Hematopoietic multipotent progenitor cell treated with erythropoietin and hydrocortisone succinate and interleukin-3 and kit ligand, for 6 days (in vitro differentiated cells): ENCODE measurements at regions not wholly inside any gene's neighbourhood (a gene's known extent, or its start where the extent isn't known, plus 50 kb on each side); places are given as distances from the start of the nearest gene placed in this dataset.

ENCODE experiments used
- DNase-seq: peaks from one replicate; pipeline ENCODE4 v3.0.0-alpha.2; 2015

DNA sequence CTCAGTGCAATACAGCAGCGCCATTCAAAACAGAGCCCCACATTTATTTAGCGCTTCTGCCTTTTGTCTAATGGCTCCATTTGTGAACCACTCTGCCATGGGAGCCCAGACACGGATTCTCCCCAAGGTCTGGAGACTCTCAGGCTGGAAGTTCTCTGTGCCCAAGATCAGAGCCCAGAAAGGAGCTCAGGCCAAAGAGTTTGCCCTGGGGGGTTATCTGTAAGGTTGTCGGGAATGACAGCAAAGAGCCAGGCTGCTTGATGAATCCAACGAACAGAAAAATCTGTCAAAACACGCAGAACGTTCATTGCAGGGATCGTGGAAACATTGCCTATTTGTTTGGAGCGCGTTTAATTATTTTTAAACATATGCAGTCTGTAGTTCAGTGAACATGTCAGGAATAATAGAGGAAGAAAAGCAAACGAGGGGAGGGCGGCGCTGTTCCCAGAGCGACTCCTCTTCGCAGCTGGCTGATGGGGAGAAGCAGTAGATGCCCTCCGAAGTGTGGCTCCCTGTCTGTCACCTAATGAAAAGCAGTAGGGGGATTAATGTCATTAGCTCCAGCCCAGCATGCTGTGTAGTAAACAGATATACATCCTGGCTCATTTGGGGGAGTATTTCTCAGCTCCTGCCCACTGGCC lies 464.9 kb upstream of the MPDZ start:
- DNase-seq, result no peak

DNA sequence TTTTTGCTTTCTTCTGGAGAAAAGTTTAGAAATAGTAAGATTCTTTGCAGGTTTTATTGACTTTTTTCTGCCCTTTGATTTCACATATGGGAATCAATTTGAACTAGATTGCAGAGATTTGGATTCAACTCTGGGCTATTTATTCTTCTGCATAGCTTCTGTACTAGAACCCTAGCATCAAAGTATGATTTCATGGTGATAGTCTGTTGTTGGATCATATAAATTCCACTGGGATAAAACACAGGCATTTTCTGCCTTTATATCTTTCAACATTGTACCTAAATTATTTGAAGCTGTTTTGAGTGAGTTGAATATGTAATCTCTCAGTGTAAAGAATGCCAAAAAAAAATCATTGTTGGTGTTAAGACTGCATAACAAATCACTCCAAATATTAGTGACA lies 458.4 kb upstream of the MPDZ start:
- no peak for DNase-seq

DNA sequence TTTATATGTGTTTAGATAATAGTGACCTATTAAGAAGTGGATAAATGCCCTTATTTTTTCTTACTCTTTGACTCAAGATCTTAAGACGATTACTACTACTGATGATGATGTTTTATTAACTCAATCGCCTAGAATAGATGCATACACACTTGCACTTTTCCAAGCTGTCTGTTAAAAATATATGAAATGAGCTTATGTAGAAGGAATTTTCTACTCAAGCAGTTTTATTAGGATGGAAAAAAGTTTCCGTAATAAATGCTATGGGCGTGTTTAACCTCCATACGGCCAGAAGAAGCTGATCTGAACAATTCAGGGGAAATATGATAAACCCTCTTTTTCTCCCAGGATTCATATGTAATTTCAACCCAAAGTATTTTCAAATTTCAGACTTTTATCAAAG lies 455.7 kb upstream of the MPDZ start:
- no peak for DNase-seq

DNA sequence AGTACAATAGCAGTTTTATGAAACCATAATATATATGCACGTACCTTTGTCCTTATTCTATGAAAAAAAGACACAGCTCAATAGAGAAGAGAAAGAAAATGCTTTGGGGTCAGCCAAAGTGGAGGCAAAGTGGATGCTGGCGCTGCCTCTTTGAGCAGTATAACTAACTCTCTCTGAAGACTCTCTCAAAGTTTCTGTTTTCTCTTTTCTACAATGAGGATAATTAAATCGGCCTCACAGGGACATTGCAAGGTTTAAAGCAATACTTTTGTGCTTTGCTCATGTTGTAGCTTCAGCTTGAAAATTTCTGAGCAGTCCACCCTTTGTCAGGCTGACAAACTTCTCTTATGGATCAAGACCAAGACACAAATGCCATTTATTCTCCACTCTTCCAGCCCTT lies 455.1 kb upstream of the MPDZ start:
- no peak for DNase-seq

DNA sequence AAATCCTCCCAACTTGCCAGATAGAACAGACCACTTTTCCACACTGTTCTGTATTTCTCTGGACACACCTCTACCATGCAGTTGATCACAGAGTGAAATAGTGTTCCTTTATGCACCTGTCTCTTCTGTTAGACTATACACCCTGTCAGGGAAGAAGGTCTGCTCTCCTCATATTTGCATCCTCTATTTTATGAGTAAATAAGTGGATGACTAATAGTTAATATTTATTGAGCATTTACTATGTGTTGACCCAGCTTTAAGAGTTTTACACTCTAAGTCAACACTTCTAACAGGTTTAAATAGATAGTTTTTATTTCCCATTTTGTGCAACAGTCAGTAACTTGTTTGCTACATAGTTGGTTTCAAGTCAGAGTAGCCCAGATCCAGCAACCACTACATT lies 452.8 kb upstream of the MPDZ start:
- DNase-seq, result no peak

DNA sequence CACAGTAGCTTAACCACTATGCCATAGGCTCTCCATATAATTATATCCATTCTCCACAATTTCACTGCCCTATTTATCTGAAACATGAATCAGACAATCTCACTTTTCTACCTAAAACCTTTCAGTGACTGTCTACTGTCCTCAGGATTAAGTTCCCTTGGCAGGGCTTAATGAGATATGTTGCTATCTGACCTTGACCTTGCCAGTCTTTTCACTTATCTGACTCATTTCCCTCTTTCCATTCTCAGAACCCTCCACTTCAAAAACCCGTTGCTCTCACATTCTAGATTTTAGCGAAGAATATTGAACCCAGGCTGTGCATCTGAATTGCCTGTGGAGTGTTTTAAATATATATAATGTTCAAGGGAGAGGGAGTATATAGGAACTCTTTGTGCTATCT lies 452.1 kb upstream of the MPDZ start:
- no peak for DNase-seq

DNA sequence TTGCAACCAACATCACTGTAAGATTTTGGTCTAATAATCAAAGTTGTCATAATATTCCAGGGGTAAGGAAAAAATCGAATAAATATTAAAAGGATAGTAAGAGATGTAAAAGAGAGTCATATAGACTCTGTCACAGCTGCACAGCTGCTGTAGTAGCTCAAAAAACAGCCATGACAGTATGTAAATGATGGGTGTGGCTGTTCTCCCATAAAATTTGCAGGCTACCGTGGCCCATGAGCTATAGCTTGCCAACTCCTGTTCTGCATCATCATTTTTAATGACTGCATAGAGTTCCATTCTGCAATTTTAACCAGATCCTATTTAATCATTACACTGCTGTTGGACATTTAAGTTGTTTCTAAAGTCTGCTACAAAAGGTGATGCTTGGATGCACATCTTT lies 450.5 kb upstream of the MPDZ start:
- DNase-seq, result no peak

DNA sequence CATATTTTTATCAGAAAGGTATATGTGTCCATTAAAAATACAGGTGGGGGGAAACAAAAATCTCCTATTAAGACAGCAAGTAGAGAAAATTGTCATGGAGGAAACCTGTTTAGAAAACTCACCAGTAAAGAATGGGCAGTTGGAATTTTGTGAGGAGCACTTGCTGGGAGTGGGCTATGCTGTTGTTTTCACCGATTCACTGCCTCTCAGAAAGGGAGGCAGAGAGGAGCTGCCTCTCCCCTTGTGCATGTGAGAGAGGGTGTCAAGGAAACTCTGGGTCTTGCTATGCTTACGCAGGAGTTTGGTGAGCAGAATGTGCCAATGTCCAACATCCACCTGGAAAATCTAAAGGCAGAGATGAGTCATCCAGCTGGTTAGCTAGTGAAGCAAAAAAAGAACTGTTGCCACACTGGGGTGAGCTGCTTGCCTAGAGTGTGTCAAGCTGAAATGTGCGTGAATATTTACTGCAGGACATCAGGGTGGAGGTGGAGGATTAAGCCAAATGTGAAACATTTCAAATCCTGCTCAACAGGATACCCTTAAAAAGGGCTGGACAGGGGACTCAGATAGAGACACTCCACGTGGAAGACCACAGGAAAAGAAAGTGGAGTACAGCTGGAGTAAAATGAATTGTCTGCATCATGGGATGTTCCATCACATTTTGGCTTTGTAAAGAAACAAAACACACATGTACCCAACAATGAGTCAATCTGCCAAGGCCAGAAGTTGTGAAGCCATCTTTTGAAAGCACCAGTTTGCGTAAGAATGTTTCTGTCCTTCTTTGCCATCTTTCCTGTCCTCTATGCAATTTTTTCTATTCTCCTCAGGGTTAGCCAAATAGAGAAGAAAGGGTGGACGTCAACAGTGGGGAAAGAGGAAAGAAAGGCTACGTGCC lies 449.7 kb upstream of the MPDZ start:
- no peak for DNase-seq

DNA sequence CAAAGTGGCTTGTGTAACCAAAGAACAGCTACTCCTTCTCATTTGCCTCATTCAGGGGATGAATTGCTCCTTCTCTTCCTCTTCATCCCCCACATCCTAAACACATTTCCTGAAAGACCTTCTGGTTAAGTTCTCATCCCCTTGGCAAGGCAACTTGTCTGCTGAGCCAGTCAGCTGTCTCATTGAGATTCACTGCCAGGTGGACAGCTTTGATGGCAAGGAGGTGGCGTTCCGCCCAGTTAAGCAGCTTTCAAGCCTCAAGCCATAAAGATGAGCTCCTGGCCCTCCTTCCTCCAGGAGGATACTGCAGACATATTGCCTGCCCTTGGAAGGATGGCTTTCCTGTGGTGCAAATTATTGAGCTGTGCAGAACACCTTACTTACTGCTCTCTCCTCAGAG lies 448.6 kb upstream of the MPDZ start:
- no peak for DNase-seq

DNA sequence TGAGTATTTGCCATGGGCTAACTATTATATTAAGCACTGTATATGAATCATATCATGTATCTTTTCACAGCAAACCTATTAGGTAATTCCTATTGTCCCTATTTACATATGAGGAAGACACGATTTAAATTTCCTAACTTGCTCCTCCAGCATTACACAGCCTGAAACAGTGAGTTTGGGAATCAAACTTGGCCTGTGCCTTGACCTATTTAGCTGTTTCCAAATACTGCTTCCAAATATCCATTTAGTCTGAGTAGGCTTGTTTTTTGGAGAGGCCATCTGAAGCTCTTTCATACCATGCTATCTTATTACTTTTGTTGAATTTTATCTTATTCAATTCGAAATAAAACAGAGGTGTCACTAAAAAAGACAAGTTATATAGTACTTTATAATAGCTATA lies 447.3 kb upstream of the MPDZ start:
- DNase-seq, result no peak

DNA sequence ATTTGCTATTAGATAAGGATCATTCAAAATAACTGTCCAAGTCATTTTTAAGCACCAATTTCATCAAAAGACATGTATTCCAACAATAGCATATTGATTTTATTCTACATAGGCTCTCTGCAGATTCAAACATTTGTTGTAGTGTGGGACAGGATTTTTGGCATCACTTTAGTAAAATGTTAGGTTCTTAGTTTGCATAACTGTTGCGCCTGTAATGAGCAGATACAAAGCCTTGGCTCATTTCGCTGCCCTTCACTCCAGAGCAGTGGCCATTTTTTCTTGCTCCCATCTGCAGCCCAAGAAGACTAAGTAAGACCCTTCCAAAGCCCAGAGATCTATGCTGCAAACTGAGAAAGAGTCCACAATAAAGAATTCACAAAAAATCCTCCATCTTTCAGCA lies 446.0 kb upstream of the MPDZ start:
- DNase-seq, result no peak

DNA sequence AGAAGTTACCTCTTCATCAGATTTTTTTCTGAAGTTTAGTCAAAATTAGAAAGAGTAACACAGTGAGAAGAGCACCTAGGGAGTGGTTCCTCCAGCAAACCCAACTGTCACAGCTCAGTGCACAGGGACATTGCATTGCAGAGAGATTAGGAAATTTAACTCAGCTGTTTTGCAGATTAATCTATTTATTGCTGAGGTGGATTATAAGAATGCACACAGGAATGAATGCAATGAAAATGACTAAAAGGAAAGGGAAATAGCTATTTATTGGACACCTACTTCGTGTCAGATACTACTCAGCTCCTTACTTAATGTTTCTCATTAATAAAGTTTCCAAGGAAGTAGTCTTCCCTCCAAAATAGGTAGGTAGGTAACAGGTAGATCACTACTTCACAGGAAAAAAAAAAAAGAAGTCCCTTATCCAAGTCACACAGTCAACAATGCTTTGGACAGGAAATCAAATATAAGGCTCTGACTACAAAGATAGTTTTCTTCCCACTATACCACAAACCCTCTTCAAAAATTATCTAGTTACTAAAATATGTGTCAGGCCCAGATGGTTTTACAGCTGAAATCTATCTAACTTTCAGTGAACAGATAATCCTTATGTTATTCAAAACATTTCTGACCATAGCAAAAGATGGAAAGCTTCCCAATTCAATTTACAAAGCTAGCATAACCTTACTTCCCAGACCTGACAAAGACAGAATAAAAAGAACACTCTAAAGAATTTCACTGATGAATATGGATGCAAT lies 442.2 kb upstream of the MPDZ start:
- DNase-seq, result no peak

DNA sequence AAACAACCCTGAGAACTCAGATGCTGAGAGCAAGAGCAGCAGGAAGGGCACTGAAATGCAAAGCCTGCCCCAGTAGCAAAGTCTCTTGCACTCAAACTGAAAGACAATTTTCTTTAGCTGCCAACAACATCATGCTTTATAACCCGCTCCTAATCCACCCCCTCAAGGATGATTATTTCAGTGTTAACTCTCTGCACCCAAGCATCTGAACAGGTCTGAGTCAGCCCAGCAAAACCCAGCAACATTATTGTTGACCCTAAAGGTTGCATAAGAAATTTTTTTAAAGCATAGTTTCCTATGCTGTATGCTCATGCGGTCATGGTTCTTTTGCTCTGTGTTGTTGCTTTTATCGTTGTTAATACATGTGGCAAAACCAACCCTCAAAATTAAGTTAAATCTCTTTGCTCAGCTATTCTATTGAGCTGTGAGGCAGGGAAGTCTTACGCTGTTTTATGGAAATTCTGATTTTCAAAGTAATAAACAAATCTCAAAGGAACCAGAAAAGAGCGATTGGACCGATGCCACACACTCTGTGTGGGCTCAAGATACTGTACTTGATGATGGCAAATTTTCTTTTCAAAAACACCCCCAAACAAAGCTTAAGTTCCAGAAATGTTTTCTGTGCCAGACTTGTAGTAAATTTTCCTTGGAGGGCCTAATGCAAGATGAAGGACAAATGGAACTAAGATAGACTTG lies 440.6 kb upstream of the MPDZ start:
- DNase-seq, result no peak

DNA sequence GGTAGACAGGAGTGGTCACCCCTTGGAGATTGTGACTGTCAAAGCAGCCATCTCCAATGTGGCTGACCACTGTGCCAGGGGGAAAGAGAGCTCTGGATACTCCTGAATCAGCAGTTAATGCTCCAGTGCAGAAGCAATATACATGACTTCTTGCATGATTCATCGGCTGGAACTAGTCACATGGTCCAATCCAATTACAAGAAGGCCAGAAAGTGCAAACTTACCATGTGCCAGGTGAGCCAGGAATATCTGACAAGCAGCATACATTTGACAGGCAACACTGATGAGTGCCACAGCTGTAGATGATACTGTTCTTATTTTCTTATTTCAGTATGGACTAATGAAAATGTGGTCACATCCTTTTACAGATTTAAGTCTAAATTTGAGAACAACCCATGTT lies 440.0 kb upstream of the MPDZ start:
- no peak for DNase-seq

DNA sequence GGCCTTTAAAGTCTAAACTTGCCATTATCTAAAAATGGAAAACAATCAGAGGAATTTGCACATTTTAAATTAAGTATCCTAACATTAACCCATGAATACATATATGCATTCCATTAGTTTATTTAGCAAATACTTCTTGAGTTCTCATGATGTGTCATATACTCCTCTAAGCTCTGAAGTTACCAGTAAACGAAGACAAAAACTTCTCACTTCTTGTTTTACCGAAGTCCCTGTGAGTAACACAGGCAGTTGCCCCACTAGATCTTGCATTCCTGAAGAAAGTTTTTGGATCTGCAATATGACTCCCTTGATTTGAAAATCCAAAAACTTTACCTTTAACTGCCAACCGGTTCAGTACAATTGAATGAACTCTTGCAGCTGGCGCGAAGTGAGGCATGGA lies 439.0 kb upstream of the MPDZ start:
- no peak for DNase-seq

DNA sequence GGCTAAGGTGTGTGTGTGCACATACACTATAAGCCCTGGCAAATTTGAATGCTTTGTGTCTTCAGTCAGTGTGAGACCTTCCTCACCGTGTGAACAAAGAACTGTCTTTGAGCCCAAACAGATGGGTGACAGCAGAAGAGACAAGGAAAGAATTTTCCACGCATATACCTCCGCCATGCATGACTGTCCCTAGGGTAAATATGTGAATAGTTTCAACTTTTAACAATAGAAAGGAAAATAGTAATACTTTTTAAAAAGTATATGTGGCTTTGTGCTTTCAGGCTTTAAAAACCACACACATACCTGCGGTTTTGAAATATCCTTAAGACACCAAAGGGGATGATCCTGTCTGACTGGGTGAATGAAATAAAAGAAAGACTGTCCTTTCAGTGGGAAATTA lies 438.6 kb upstream of the MPDZ start:
- DNase-seq, result no peak

DNA sequence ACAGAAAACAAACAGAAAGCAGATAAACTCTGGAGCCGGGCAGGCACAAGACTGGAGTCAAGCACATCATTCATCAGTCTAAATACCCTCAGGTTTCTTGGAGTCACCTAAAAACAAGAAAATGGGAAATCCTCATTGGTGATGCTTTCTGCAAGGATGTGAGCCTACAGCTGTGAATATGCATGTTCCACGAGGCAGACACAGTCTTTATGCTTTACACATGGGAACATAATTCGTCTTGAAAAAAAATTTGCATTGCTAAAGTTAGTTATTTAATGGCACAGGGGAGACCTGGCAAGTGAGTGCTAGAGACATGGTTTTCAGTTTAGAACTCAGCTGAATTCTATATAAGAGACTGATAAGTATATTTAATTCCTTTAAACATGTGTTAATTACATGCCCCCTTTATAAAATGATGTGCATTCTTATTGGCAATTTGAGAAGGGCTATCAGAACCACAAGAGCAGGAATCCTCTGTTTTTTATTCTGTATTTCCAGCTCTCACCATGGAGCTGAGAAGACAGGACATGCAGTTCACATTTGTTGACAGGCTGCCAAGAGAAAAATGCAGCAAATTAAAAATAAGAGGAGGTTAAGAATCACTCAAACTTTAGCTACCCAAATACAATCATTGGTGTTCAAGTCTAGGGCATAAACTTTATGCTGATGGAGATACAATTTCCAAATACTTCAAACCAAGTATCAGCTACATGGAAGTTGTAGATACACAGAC lies 438.0 kb upstream of the MPDZ start:
- DNase-seq, result no peak

DNA sequence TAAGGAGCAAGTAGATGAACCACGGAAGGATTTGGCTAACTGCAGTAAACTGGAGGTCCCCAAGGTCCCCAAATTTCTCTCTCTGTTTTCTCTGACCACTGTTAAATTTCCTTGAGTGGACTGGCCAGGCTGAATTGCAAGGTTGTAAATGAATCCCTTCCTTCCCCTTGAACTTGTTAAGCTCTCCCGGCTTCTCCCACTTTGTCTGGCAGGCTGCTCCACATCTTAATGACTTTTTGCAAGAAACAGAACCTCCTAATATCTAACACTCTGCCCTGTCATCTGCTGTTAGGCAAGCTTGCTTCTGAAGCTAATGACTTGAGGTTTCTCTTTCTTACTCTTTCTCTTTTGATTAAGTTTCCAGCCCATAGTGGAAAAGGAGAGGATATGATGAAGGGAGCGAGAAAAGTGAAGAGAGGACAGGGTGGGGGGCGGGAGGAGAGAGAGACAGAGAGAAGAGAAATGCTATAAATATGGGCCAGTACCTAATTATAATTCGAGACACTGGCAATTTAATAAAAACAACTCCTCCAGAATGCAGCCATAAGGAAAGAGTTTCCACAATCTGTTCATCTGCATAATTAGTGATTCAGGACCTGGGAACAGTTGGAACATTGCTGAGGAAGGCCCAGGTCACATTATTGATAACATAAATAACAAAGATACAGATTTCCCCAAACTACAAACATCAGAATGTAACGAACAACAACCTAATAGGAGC lies 437.3 kb upstream of the MPDZ start:
- no peak for DNase-seq

DNA sequence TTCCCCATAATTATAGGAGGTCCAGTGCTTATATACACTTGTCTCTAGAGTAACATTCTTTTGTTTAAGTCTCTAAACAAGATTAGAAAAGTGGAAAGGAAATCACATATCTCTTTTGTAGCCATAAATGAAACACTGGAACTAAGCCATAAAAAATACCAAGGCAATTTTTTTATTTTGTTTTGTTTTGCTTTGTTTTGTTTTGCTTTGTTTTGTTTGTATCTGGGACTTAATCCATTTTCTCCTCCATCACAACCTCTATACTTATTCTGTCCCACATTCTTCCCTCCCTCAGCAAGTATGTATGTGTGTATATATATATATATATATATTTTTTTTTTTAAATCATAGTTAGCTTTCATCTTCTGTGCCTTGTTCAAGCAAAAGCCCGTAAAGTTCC lies 436.6 kb upstream of the MPDZ start:
- no peak for DNase-seq

DNA sequence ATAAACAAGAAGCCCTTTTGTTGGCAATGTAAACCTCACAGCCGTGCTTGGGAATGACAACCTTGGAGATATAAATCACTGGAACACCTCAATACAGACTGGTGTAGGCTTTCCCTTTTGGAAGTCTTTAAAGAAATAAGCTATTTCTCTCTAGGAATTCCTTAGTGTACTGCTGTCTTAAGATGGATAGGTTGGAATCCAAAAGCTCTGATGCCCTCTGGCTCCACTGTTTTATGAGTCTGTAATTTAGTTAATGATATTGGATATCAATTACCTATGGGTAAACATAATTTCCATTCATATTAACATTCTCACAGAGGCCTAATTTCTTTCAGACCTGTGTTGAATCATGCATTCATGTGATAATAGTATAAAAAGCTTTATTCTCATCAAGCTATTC lies 435.9 kb upstream of the MPDZ start:
- no peak for DNase-seq

DNA sequence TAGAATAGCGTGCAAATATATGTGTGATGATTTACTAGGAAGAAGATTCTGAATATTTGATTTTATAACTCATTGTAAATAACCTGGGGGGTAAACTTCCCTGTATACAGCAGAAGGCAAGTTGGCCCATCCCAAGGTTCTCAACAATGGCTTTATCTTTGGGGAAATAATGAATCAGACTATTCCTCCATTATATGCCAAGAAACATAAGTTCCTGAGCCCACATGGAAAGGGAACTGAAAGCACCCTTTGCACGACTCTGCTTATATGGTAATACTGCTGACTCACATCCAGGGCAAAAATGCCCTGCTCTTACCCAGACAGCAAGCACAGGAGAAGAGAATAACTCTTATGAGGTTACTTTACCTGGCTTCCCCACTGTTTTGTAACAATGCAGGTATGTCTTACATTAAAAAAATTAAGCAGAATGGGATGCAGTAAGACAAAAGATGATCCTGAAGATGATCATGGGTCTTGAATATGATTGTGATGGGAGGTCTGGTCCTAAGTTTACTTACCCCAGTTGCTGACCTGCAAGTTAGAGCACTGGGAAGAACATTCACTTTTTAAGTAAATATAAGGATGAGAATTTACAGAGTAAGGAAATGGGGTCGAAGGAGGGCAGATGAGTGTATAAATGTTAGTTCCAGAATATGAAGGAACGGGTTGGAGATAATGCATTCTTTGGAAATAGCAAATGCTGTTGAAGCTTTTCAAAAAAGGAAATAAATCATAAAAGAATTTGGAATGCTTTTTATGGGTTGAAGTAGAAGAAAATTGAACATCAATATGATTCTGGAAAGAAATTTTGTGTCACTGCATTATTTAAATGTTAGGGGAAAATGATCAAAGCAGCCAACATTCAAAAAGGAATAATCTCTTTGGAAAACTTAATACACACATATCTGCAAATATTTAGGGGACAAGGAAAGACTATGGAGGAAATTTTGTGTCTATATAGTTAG lies 428.4 kb upstream of the MPDZ start:
- no peak for DNase-seq
